ENCODE measurements at regions not wholly inside any gene's neighbourhood (a gene's known extent, or its start where the extent isn't known, plus 50 kb on each side); places are given as distances from the start of the nearest gene placed in this dataset.
"Not testable (repeated sequence)": the region's sequence is repeated elsewhere in the genome, so short reads cannot be mapped to it uniquely, and the experiment has no call there.

- TF ChIP-seq CTCF (IDR thresholded peaks at IDR 0.05); NR3C1 (CRISPR knock-in tag; conservative IDR thresholded peaks at IDR 0.05; ENCODE audit: low read depth); MYBL2 (CRISPR knock-in tag; IDR thresholded peaks at IDR 0.05): not testable (repeated sequence)
These were observed 2829.1 kb downstream of the RPIA start for GRCh38 chr2:91520523-91520922.

Measured in WTC11 (cell line).